ENCODE measurements at regions not wholly inside any gene's neighbourhood (a gene's known extent, or its start where the extent isn't known, plus 50 kb on each side); places are given as distances from the start of the nearest gene placed in this dataset.

- no peak for TF ChIP-seq EZH2 (IDR thresholded peaks at IDR 0.05; ENCODE audit: insufficient read depth, poor library complexity, severe bottlenecking)
- TF ChIP-seq EZH2phosphoT487 (IDR thresholded peaks at IDR 0.05; ENCODE audit: insufficient read depth, low read depth): no peak
Measured at GRCh38 chr6:164693944-164694343, 615.5 kb downstream of the C6orf118 start.
